ENCODE measurements at regions not wholly inside any gene's neighbourhood (a gene's known extent, or its start where the extent isn't known, plus 50 kb on each side); places are given as distances from the start of the nearest gene placed in this dataset.

DNA sequence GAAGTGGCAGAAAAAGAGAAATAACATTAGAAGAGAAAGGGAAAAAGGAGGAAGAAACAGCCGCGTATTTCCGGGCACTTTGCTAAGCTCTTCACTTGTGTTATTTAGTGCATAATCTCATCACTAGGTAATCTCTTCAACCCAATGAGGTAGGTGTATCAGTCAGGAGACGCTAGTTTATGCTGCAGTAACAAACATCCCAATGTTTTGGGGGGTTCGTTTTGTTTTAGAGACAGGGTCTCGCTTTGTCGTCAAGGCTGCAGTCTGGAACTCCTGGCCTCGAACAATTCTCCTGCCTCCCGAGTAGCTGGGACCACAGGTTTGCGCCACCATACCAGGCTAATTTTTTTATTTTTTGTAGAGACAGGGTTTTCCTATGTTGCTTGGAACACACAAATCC is 61.7 kb downstream of the ZFP36L2 start:
- no peak for DNase-seq (ENCODE audit: low read depth)
- no peak overlapping the region for H3K4me3 ChIP-seq (ENCODE audit: low read depth, low read length)
- TF ChIP-seq, protein P1, sequence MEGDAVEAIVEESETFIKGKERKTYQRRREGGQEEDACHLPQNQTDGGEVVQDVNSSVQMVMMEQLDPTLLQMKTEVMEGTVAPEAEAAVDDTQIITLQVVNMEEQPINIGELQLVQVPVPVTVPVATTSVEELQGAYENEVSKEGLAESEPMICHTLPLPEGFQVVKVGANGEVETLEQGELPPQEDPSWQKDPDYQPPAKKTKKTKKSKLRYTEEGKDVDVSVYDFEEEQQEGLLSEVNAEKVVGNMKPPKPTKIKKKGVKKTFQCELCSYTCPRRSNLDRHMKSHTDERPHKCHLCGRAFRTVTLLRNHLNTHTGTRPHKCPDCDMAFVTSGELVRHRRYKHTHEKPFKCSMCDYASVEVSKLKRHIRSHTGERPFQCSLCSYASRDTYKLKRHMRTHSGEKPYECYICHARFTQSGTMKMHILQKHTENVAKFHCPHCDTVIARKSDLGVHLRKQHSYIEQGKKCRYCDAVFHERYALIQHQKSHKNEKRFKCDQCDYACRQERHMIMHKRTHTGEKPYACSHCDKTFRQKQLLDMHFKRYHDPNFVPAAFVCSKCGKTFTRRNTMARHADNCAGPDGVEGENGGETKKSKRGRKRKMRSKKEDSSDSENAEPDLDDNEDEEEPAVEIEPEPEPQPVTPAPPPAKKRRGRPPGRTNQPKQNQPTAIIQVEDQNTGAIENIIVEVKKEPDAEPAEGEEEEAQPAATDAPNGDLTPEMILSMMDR (conservative IDR thresholded peaks at IDR 0.05; ENCODE audit: low read depth, low read length), result no peak

DNA sequence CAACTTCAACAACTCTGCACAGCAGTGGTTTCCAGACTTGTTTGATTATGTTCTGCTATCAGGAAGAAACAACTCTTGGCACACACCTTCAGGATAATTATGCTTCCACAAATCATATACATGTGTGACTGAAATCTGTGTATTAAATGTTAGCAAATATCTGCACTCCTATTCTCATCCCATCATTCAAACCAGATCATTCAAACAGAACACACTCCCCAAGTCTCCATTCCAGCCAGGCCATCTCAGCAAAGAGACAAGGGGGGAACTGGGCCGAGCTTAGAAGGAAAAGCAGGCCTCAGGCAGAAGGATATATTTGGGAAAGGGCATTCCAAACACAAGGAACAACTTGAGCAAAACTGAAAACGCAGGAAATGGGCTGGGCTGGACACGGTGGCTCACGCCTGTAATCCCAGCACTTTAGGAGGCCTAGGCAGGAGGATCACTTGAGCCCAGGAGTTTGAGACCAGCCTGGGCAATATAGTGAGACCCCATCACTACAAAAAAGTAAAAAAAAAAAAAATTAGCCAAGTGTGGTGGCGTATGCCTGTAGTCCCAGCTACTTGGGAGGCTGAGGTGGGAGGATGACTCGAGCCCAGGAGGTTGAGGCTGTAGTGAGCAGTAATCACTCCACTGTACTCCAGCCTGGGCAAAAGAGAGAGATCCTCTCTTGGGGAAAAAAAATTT is 62.7 kb downstream of the ZFP36L2 start:
- no peak overlapping the region for H3K4me3 ChIP-seq (ENCODE audit: low read depth, low read length)
- TF ChIP-seq, protein P1 (conservative IDR thresholded peaks at IDR 0.05; ENCODE audit: low read depth, low read length), result no peak
- no peak for DNase-seq (ENCODE audit: low read depth)

DNA sequence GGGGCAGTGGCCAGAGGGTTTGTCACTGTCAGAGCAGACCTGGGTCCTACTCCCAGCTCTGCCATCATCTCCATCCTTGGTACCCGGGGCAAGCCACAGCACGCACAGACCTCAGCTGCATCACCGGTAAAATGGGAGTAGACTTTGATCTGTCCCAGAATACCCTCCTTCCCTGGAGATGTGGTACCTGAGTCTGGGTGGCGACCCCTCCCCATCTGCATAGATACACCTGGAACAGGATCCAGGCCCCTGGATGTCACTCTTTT is 64.0 kb downstream of the ZFP36L2 start:
- TF ChIP-seq, protein P1 (conservative IDR thresholded peaks at IDR 0.05; ENCODE audit: low read depth, low read length), result no peak
- H3K4me3 ChIP-seq (ENCODE audit: low read depth, low read length), result no peak overlapping the region
- no peak for DNase-seq (ENCODE audit: low read depth)

DNA sequence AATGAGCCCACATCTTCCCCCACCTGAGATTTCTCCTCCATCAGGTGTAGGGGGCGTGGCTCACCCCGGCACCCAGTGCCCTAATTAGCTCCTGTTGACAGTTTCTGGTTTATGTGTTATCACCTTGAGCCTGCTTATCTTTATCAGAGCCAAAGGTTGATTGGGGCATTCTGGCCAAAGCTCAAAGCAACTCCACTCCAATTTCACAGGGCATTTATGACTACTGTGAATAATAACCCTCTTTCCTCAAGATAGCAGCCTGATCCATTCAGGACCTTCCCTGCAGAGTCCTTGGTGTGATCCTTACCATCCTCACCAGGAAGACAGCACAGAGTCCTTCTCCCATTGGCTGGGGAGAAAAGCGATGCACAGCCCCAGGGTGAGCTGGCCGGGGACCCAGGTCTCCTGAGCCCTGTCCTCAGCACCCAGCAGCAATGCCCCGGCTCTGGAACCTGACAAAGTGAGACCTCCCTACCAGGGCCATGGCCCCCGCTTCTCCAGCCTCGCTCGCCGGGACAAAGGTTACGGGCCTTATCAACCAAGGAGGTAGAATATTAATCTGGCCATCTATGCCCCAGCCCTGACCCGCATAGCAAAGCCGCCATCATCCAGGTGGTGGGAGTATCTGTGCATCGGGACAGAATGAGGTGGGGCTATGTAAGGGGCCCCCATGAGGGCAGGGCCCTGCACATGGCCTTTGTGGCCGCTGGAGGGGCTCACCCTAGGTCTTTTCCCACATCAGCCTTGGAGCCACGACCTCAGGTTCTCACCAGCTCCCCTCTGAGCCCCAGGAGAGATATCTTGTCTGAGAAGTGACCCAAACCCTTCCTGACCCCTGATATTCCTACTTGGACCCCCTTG is 64.5 kb downstream of the ZFP36L2 start:
- TF ChIP-seq, protein P1 (conservative IDR thresholded peaks at IDR 0.05; ENCODE audit: low read depth, low read length), result no peak
- no peak overlapping the region for H3K4me3 ChIP-seq (ENCODE audit: low read depth, low read length)
- no peak for DNase-seq (ENCODE audit: low read depth)

DNA sequence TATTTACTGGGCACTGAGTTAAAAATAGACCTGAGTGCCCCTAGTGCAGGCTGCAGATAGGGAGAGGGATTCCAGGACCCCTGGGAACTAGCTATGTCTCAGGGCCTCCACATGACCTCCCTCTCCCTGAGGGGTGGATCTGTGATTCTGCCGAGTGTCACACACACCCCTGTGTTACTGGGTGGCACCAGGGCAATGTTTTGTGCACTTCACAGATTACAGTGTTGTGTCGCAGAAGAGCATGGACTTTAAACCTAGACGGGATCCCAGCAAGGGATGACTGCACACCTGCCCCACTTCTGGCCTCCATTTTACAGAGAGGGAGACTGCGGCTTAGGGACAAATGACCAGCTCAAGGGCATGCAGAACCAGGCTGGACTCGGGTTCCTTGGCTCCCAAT is 65.6 kb downstream of the ZFP36L2 start:
- no peak overlapping the region for H3K4me3 ChIP-seq (ENCODE audit: low read depth, low read length)
- TF ChIP-seq, protein P1 (conservative IDR thresholded peaks at IDR 0.05; ENCODE audit: low read depth, low read length), result no peak
- no peak for DNase-seq (ENCODE audit: low read depth)

DNA sequence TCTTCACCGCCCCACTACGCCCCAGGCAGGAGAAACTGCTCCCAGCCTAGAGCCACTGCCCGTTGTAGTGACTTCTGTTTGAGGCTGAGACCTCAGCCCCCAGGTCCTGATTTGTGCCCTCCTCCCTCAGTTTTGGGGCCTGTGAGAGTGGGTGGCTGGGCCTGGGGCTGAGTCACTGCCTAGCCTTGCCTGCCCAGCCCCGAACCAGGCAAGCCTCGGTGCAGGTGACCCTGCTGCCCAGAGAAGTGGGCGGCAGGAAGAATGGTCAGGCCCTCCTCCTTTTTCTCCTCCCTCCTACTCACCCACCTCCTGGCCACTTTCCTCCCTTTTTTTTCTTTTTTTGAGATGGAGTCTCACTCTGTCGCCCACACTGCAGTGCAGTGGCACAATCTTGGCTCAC is 66.6 kb downstream of the ZFP36L2 start:
- DNase-seq (ENCODE audit: low read depth), result no peak
- TF ChIP-seq, protein P1 (conservative IDR thresholded peaks at IDR 0.05; ENCODE audit: low read depth, low read length), result no peak

More for the DNA sequence above, 66.6 kb downstream of the ZFP36L2 start:
- H3K4me3 ChIP-seq (ENCODE audit: low read depth, low read length), result no peak overlapping the region

Data from choroid plexus epithelial cell (primary cell).